ENCODE measurements at regions not wholly inside any gene's neighbourhood (a gene's known extent, or its start where the extent isn't known, plus 50 kb on each side); places are given as distances from the start of the nearest gene placed in this dataset.

- TF ChIP-seq KAT7 (CRISPR knock-in tag; IDR thresholded peaks at IDR 0.05; ENCODE audit: borderline replicate concordance) (no peak), AFF4 (CRISPR knock-in tag; IDR thresholded peaks at IDR 0.05; ENCODE audit: borderline replicate concordance) (no peak)
Measured at GRCh38 chrX:67872958-67873357, 329.1 kb downstream of the AR start.
